SK-N-MC (cell line): ENCODE measurements at regions not wholly inside any gene's neighbourhood (a gene's known extent, or its start where the extent isn't known, plus 50 kb on each side); places are given as distances from the start of the nearest gene placed in this dataset.

Experiments used
- DNase-seq: peaks from one replicate; pipeline ENCODE4 v3.0.0-alpha.2; 2011; ENCODE audit warnings: low read depth, low spot score
- H3K27ac ChIP-seq: fragments of 200-600 bp; sonication (generic); 2 replicates; pipeline ENCODE4 v1.5.1; 2016; ENCODE audit warnings: mixed run types
- H3K36me3 ChIP-seq: fragments of 200-600 bp; sonication (generic); 2 replicates; pipeline ENCODE4 v1.6.1; 2017; ENCODE audit warnings: antibody characterized with exemption, low read length, mixed read lengths; ENCODE audit not compliant: insufficient read depth
- H3K4me3 ChIP-seq: fragments of 200-600 bp; sonication (generic); 2 replicates; pipeline ENCODE4 v1.5.1; 2016
- H3K9ac ChIP-seq: fragments of 200-600 bp; sonication (generic); 2 replicates; pipeline ENCODE4 v1.8.0; 2017; ENCODE audit warnings: mixed run types, mixed read lengths; ENCODE audit not compliant: insufficient read length
- H3K9me3 ChIP-seq: fragments of 200-600 bp; sonication (generic); 2 replicates; pipeline ENCODE4 v1.6.1; 2017; ENCODE audit warnings: low read depth, mild to moderate bottlenecking, antibody characterized with exemption, low read length, moderate library complexity, mixed read lengths
- EZH2 ChIP-seq: fragments of 200-600 bp; sonication (generic); IDR thresholded peaks from one replicate; pipeline ENCODE4 v1.6.1; 2017; ENCODE audit warnings: antibody characterized with exemption
- FOXP2 ChIP-seq: optimal IDR thresholded peaks from 2 replicates; pipeline ENCODE3; 2011; ENCODE audit warnings: mild to moderate bottlenecking, moderate library complexity; ENCODE audit not compliant: insufficient read depth; ENCODE audit errors: extremely low read length, control extremely low read depth
- POLR2AphosphoS5 ChIP-seq: IDR thresholded peaks from 2 replicates; pipeline ENCODE4 v1.6.1; 2012; ENCODE audit warnings: mild to moderate bottlenecking, low read depth, low read length, borderline replicate concordance

GRCh38 chr5:117662361-117662760, 1087.7 kb upstream of the SEMA6A start:
- DNase-seq, result no peak
- TF ChIP-seq POLR2AphosphoS5 (no peak), EZH2 (no peak)
- no peak overlapping the region for H3K9ac ChIP-seq
- H3K36me3 ChIP-seq, result no peaks in the 10 kb centered on the region
- no peak overlapping the region for H3K4me3 ChIP-seq
- H3K9me3 ChIP-seq, result no peaks in the 10 kb centered on the region
- H3K27ac ChIP-seq, result no peak overlapping the region

GRCh38 chr5:117657541-117657940, 1082.9 kb upstream of the SEMA6A start:
- H3K9ac ChIP-seq, result no peak overlapping the region
- H3K4me3 ChIP-seq, result no peak overlapping the region
- no peaks in the 10 kb centered on the region for H3K36me3 ChIP-seq
- no peak overlapping the region for H3K27ac ChIP-seq
- no peak for DNase-seq
- no peaks in the 10 kb centered on the region for H3K9me3 ChIP-seq
- TF ChIP-seq FOXP2 (no peak), EZH2 (no peak), POLR2AphosphoS5 (no peak)

- no peak for DNase-seq
- no peaks in the 10 kb centered on the region for H3K9me3 ChIP-seq
- TF ChIP-seq EZH2 (no peak), FOXP2 (no peak), POLR2AphosphoS5 (no peak)
- no peak overlapping the region for H3K4me3 ChIP-seq
- H3K27ac ChIP-seq, result no peak overlapping the region
- no peaks in the 10 kb centered on the region for H3K36me3 ChIP-seq
- no peak overlapping the region for H3K9ac ChIP-seq
These were observed 1078.3 kb upstream of the SEMA6A start for GRCh38 chr5:117652958-117653280.

- no peak for TF ChIP-seq EZH2
- TF ChIP-seq POLR2AphosphoS5, result no peak
- TF ChIP-seq FOXP2, result no peak
- Histone ChIP-seq H3K4me3 (no peak overlapping the region), H3K27ac (no peak overlapping the region), H3K9ac (no peak overlapping the region), H3K36me3 (no peaks in the 10 kb centered on the region), H3K9me3 (no peaks in the 10 kb centered on the region)
- DNase-seq, result no peak
These were observed 1077.7 kb upstream of the SEMA6A start for GRCh38 chr5:117652036-117652957.

- Histone ChIP-seq H3K9me3 (no peaks in the 10 kb centered on the region), H3K36me3 (no peaks in the 10 kb centered on the region), H3K9ac (no peak overlapping the region), H3K4me3 (no peak overlapping the region), H3K27ac (no peak overlapping the region)
- no peak for DNase-seq
- TF ChIP-seq FOXP2 (no peak), EZH2 (no peak), POLR2AphosphoS5 (no peak)
These were observed 1075.2 kb upstream of the SEMA6A start for GRCh38 chr5:117649821-117650220.

GRCh38 chr5:117645400-117645799, 1070.8 kb upstream of the SEMA6A start:
- Histone ChIP-seq H3K4me3 (no peak overlapping the region), H3K27ac (no peak overlapping the region), H3K36me3 (no peaks in the 10 kb centered on the region), H3K9me3 (no peaks in the 10 kb centered on the region), H3K9ac (no peak overlapping the region)
- no peak for DNase-seq
- no peak for TF ChIP-seq POLR2AphosphoS5

GRCh38 chr5:117638581-117638980, 1064.0 kb upstream of the SEMA6A start:
- TF ChIP-seq EZH2 (no peak), POLR2AphosphoS5 (no peak), FOXP2 (no peak)
- DNase-seq, result no peak
- Histone ChIP-seq H3K9me3 (no peaks in the 10 kb centered on the region), H3K36me3 (no peaks in the 10 kb centered on the region), H3K9ac (no peak overlapping the region), H3K4me3 (no peak overlapping the region), H3K27ac (no peak overlapping the region)

- TF ChIP-seq FOXP2, result no peak
- TF ChIP-seq EZH2, result no peak
- TF ChIP-seq POLR2AphosphoS5, result no peak
- no peak overlapping the region for H3K27ac ChIP-seq
These were observed 1058.5 kb upstream of the SEMA6A start for GRCh38 chr5:117633093-117633492.

GRCh38 chr5:117624201-117624600, 1049.6 kb upstream of the SEMA6A start:
- DNase-seq, result no peak
- Histone ChIP-seq H3K36me3 (no peaks in the 10 kb centered on the region), H3K4me3 (no peak overlapping the region), H3K9me3 (no peaks in the 10 kb centered on the region), H3K27ac (no peak overlapping the region), H3K9ac (no peak overlapping the region)
- TF ChIP-seq FOXP2, result no peak
- TF ChIP-seq EZH2, result no peak
- TF ChIP-seq POLR2AphosphoS5, result no peak

More at GRCh38 chr5:117633093-117633492, 1058.5 kb upstream of the SEMA6A start:
- no peaks in the 10 kb centered on the region for H3K36me3 ChIP-seq
- H3K4me3 ChIP-seq, result no peak overlapping the region
- H3K9ac ChIP-seq, result no peak overlapping the region
- H3K9me3 ChIP-seq, result peaks cover 6% of the 10 kb centered on the region; the same call in 1 of the 2 replicates
- no peak for DNase-seq
